CD4-positive, alpha-beta T cell treated with Interferon gamma for 1 hour (primary cell): ENCODE measurements at regions not wholly inside any gene's neighbourhood (a gene's known extent, or its start where the extent isn't known, plus 50 kb on each side); places are given as distances from the start of the nearest gene placed in this dataset.

Experiments
- DNase-seq: peaks from one replicate; pipeline ENCODE4 v3.0.0-alpha.2; 2020

DNA sequence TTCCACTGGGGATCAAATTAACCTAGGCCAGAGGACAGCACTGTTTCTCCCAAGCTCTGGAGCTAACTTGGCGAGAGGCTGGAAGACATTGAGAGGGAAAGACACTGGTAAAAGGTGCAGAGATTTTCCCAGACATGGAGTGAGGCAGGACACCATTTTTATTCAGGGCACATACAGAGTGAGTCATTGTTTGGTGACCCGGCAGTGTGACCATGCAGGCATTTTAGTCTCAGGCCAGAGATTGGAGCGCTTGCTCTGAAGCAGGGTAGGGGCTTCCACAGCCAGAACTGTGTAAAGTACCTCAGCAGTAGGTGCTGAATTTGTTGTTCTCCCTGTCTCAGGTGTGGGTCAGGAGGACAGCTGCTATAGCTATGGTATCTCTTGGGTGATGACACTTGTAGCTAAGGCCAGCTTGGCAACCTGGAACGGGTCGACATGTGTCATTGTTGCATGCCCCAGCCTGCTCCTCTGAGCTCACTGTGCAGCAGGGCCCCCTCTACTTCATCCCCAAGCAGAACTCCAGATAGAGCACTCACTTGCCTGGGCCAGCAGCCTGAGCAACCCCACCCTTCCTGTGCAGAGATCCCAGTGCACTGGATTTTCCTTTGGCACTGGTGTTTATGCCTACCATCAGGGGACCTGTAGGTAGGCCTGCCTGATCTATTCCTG, 79.8 kb upstream of the ATP8A1 start:
- DNase-seq = no peak

DNA sequence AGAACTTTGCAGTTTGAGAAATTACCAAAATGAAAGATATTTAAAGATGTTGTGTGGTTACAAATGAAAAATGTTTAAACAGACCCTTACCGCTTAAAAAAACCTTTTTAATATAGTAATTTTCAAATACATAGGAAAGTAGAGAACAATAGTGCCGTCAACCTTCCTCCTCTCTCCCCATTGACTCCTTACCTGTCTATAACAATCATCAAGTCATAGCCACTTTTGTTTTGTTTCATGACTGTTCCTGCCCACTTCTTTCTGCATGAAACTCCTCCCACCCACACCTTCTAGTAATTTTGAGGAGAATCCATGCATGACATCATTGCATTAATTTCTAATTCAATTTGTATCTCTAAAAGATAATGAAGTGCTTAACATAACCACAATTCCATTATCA, 76.5 kb upstream of the ATP8A1 start:
- no peak for DNase-seq

DNA sequence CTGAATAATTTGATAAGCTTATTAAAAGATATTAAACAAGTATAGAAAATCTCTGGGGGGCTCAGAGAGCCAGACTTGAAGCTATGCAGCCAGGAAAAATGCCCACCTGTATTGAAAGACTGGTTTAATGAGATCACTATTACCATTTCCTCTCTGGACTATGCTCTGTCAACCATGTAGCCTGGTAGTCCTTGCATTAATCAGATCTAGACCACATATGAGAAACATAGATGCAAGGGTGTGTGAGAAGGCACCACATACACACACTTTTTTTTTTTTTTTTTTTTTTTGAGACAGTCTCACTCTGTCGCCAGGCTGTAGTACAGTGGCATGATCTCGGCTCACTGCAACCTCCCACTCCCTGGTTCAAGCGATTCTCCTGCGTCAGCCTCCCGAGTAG, 75.9 kb upstream of the ATP8A1 start:
- no peak for DNase-seq

DNA sequence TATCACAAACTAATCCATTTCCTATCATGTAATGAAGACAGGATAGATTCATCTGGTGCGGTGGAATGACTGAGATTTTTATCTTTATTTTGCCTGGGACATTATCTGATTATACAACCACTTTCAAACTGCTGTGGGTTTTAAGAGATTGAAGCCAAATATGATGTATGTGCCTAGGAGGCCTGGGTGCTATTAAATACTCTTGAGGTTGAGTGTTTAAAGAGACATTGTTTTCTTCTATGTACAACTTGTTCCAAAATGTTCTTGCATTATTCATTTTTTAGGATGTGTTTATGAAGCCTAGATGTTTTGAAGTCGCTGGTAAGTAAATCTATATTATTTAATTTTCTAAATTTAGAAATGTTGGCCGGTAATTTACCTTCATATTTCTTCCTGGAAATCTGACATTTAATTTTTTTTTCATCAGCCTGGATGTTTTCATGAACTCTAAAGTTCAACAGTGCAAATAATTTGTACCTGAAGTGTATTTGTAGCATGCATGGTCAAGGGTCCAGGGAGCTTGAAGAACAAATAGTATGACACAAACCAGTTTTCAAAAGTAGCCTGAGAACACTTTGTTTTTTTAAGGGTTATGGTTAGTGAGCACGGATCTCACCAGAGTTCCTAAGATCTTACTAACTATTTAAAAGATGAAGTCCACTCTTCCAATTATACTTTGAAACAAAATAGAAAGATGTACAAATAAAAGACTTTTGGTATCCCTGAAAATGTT, 72.8 kb upstream of the ATP8A1 start:
- no peak for DNase-seq

DNA sequence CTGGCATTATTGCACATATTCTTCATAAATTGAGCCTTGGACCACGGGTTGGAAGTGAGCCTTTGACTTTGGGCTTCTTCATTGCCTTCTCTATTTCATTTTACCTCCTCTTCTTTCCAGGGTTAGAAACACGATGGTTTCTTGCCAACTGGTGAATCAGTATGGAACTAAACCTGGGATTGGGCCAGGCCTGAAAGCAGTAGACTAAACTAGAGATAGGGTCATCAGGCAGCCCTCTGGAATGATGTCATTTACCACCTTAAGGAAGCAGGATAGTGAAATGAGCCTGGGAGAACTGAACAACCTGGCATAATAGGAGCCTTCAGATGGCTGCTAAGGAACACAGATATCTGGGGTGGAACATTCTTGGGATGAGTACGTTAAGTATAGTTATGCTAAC, 67.5 kb upstream of the ATP8A1 start:
- DNase-seq = no peak

DNA sequence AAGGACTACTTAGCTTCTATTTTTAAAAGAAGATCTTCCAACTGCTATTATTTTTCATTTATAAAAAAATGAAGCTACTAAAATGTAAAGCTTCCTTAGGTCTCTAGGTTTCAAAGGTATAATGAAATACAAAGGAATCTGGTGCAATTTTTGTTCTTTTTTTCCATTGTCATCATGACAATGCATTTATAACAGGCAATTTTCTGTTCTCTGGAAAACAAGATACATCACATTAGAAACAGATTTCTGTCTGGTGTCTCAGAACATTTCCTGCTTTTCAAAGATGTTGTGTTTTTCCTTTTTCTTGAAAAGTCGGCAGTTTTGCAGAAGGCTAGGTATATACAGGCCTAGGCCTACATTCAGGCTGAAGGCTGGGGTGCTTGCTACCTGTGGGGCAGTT, 63.6 kb upstream of the ATP8A1 start:
- DNase-seq = no peak

DNA sequence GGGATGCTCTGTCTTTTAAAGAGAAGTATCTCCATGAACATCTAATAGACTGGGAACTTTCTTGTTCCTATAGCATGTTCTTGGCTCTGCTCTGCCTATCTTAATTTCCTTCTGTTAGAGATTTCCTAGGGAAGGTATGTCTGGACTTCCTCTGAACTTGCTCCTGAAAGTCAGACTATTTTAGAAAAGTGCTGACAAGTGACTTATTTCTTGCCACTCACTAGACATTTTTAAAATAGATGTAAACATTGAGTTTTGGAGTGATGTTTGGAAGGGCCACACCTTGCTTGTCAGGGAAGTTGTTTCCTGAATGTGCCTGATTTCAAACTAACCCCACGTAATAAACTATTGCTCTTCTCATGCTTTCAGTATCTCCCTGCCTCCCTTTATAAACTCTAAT, 62.4 kb upstream of the ATP8A1 start:
- no peak for DNase-seq

DNA sequence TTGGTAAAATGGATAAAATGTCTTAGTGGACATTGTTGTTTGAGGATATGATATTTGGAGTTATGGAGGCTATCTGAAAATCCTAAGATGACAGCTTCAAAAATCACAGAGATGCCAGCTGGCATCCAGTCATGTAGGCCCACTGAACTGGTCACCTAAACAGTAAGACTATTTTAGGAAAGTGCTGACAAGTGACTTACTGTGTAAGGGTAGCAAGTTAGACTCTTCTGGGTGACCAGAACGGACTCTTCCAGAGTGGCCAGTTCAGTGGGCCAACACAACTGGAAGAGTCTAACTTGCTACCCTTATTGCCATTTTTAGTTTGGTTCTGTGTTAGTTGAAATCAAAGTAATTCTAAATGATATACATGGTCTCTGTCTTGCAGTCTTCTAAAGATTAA, 61.4 kb upstream of the ATP8A1 start:
- no peak for DNase-seq

DNA sequence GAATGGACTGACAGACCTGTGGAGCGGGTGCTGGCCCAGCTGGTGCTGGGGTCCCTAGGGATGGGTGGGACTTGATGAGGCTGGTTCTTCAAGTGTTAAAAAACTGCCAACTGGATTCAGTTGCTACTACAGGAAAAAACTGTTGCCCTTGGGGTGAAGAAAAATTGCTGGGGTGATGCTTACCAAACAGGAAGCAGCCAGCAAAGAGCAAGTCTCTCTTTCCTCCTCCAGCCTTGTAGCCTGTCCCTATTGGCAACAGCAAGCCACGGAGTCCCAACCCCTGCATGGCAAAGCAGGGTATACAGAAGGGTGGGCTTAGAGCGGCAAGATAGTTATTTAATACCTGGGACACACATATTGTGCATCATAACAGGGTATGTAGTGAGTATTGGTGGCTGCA, 60.1 kb upstream of the ATP8A1 start:
- DNase-seq = no peak

DNA sequence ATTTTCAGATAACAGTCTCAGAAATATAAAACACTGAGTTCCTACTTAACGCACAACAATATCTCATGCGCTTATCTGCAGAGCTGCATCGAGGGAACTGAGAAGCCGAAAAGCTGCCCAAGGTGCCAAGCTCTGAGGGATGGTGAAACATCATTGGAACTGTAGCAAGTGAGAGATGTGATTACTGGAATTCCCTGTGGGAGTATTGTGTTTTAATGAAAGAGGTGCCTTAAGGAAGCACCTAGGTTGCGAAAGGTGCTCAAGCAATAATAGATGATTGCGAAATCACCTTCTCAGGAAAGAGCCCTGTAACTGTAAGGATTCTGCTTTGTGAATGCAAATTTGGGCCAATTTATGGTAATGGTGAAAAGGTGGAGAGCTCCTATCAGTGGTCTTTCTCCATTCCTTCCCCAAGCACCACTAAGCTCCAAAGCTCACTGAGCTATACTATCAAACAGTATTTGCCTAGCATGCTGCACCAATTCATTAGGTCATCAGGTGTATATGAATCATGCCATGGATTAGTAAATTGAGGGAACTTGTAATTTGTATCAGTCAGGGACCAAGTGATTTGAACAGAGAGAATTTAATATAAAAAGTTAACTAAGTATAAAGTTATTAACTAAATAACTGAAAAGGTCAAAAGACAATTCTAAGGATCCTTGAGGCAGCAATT, 59.0 kb upstream of the ATP8A1 start:
- no peak for DNase-seq

DNA sequence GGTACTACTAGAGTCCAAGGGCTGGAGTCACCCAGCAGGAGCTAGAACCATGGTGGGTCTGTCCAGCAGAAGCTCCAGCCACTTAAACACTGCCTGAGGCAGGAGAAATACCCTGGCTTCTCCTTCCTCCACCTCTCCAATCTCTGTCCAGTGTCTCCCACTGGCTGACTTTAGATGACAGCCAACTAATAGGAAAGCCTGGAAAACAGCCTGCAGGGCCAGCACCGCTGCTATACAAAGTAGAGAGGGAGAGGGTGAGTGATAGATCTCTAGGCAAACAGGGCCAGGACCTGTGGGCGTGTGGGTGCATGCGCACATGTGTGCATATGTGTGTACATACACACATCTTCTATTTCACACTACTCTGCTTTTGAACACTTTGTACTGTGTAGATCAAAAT, 56.5 kb upstream of the ATP8A1 start:
- DNase-seq = no peak

DNA sequence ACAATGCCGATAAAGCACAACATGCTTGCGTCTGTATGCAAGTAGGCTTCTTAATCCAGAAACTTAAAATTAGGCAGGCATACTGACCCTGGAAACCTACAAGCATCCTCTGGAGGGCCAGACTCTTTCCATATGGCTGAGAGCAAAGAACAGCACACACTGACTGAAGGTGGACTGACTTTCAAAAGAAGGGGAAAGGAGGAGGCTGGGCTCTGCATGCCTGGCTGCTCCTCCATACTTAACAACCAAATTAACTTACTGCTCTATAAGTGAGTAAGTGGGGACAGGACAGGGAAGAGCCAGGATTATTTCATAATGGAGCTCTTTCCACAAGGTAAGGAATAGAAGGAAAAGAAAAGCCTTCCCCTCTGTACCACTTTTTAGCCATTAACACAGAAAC, 55.9 kb upstream of the ATP8A1 start:
- DNase-seq = no peak

DNA sequence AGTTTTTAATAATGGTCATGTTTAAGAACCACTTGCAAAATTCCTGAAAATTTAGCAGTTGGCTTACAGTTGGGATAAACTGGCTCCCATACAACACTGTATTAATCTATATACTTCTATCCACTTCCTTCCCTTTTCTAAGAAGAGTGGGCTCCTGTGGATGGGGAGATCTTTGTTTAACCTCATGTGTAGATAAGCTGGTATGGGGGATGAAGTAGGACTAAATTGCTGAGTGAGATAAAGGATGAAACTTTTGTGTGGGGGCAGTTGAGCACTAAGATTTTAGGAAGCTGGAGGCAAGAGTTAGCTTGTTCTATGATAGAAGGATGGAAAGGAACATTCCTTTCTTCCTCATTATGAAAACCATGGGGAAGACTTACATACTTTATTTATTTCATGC, 54.6 kb upstream of the ATP8A1 start:
- DNase-seq = no peak

DNA sequence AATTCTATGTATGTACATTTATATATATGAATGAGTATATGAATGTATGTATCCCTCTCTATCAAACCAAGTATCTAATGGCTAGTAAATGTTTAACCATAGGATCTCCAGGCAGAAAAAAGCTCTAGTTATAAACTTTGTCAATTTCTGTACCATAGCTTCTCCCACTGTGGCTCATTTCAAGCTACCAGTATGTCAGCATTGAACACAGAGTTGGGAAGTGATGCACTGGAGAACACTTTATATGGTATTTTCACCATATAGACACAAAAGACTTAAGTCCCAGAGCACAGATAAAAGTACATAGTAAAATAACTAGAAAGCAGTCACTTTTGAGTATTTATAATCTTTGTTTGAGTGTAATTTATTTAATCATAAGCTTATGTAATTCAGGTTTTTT, 53.9 kb upstream of the ATP8A1 start:
- no peak for DNase-seq

DNA sequence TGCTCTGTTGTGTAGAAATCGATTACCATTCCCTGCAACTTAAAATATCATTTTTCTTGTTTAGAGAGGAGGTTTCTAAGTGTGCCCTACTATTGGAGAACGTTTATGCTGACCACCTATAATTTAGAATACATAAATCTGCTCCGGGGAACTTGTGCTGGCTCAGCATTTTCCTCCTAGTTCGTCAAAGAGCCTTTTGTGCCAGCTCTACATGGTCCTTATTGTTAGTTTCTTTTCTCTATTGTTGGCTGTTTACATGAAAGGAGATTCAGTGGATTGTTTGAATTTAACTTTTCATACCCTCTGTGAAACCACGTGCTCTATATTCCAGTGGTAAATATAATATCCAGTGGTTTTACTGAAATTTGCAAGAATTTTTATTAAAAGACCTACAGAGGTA, 53.4 kb upstream of the ATP8A1 start:
- no peak for DNase-seq

DNA sequence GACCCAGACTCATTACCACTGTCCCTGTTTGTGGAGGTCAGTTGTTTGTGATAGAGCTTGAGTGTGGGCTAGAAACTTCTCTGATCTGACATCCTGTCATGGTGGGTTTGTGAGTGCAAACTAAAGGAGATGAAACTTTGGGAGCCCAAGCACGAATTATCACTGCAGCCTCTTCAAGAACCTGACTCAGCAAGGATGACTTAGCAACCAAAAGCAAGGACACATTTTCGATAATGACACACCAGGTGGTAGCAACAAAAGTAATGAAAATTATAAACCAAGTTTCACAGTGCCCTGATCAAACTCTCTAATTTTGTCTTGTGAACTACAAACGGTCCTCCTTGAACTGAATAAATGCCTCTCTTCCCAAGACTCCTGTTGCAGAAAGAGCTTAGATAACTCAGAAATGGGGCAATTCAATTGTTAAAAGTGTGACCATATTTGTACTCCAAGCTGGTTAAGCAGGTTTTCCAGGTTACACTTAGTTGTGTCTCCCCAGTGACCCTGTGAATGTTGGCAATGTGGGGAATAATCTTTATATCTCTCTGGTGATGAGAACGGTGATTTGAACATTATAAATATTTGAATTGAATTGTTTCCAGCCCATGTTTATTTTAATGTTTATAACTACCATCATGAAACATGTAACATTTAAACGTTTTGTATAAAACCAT, 52.6 kb upstream of the ATP8A1 start:
- DNase-seq = no peak

DNA sequence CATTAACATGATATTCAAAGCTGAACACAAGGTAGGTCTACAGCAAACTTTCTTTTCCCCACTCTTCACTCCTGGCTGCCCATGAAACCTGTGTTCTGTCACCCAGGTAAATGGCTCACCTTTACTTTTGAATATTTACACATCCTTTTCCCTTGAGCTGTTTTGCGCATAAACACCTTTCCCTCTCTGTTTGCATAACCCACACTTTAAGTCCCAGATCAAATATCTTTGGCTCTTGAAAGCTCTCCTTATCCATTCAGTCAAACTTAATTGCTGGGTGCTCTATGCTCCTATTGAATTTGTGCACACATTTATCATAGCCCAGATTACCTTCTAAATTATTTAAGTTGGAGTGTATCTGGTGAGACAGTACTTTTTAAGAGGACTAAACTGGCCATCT, 51.7 kb upstream of the ATP8A1 start:
- DNase-seq = no peak
